Suprapubic skin (tissue), 4 donors: ENCODE measurements at regions not wholly inside any gene's neighbourhood (a gene's known extent, or its start where the extent isn't known, plus 50 kb on each side); places are given as distances from the start of the nearest gene placed in this dataset.

ENCODE experiments used
- DNase-seq, 2 donors: peaks; one replicate each; pipeline ENCODE4 v3.0.0-alpha.2; 2019; ENCODE audit warnings: low spot score in 2 of 2
- H3K27ac ChIP-seq: fragments of 200-600 bp; sonication (generic); one replicate; pipeline ENCODE4 v1.5.1; 2019
- H3K27me3 ChIP-seq: fragments of 200-600 bp; sonication (generic); one replicate; pipeline ENCODE4 v1.5.1; 2019
- H3K36me3 ChIP-seq: fragments of 200-600 bp; sonication (generic); one replicate; pipeline ENCODE4 v1.5.1; 2019
- H3K4me1 ChIP-seq: fragments of 200-600 bp; sonication (generic); one replicate; pipeline ENCODE4 v1.5.1; 2019
- H3K4me3 ChIP-seq: fragments of 200-600 bp; sonication (generic); one replicate; pipeline ENCODE4 v1.5.1; 2019; ENCODE audit warnings: mild to moderate bottlenecking
- H3K9me3 ChIP-seq: fragments of 200-600 bp; sonication (generic); one replicate; pipeline ENCODE4 v1.5.1; 2019
- CTCF ChIP-seq, 2 donors: fragments of 200-600 bp in 1 of 2; fragments of 450-650 bp in 1 of 2; sonication (generic) in 1 of 2; IDR thresholded peaks; one replicate each; pipeline ENCODE4 v1.5.1; 2016 to 2019; ENCODE audit warnings: antibody characterized with exemption in 2 of 2, mild to moderate bottlenecking in 1 of 2, moderate library complexity in 1 of 2
- EP300 ChIP-seq: sonication (generic); formaldehyde crosslinking; IDR thresholded peaks from one replicate; pipeline ENCODE4 v1.6.1; 2017; ENCODE audit warnings: antibody characterized with exemption
- POLR2A ChIP-seq, 2 donors: fragments of 450-650 bp; IDR thresholded peaks; one replicate each; pipeline ENCODE4 v1.6.1; 2017; ENCODE audit warnings: antibody characterized with exemption in 2 of 2, mild to moderate bottlenecking in 2 of 2, moderate library complexity in 2 of 2
- POLR2AphosphoS5 ChIP-seq, 3 donors: sonication (generic); formaldehyde crosslinking; IDR thresholded peaks; one replicate each; pipeline ENCODE4 v1.6.1; 2017; ENCODE audit warnings: antibody characterized with exemption in 3 of 3
- WGBS: methylation state at CpG from one replicate; pipeline ENCODE4 v1.1.5; 2018; 5-methylcytosine and 5-hydroxymethylcytosine counted together

GRCh38 chr16:64880006-64880405, 241.9 kb downstream of the CDH11 start:
- no peaks in the 10 kb centered on the region for H3K36me3 ChIP-seq
- H3K27me3 ChIP-seq = no peaks in the 10 kb centered on the region
- H3K4me3 ChIP-seq = no peak overlapping the region
- no peak for DNase-seq
- H3K27ac ChIP-seq = no peak overlapping the region
- H3K9me3 ChIP-seq = no peaks in the 10 kb centered on the region
- WGBS = 79% methylated on average over 3 of the region's 3 CpGs
- no peaks in the 10 kb centered on the region for H3K4me1 ChIP-seq
- no peak for TF ChIP-seq POLR2AphosphoS5 (IDR thresholded peaks at IDR 0.05)
- TF ChIP-seq POLR2A (IDR thresholded peaks at IDR 0.05) = no peak

- DNase-seq = no peak
- Histone ChIP-seq H3K4me3 (no peak overlapping the region), H3K36me3 (no peaks in the 10 kb centered on the region), H3K4me1 (no peaks in the 10 kb centered on the region), H3K27ac (no peak overlapping the region), H3K27me3 (no peaks in the 10 kb centered on the region), H3K9me3 (no peaks in the 10 kb centered on the region)
- no peak for TF ChIP-seq POLR2A (IDR thresholded peaks at IDR 0.05)
- no peak for TF ChIP-seq EP300
- TF ChIP-seq POLR2AphosphoS5 (IDR thresholded peaks at IDR 0.05) = no peak
- no peak for TF ChIP-seq CTCF (IDR thresholded peaks at IDR 0.05)
- WGBS = 79% methylated on average over 4 of the region's 4 CpGs
Measured at GRCh38 chr16:64878940-64879339, 242.9 kb downstream of the CDH11 start.

- Histone ChIP-seq H3K27me3 (no peaks in the 10 kb centered on the region), H3K4me3 (no peak overlapping the region), H3K27ac (no peak overlapping the region), H3K9me3 (no peaks in the 10 kb centered on the region), H3K36me3 (no peaks in the 10 kb centered on the region), H3K4me1 (no peaks in the 10 kb centered on the region)
- TF ChIP-seq CTCF (IDR thresholded peaks at IDR 0.05) (no peak), POLR2A (IDR thresholded peaks at IDR 0.05) (no peak), POLR2AphosphoS5 (IDR thresholded peaks at IDR 0.05) (no peak), EP300 (no peak)
- 89% methylated on average over 2 of the region's 2 CpGs for WGBS
- DNase-seq = no peak
Measured at GRCh38 chr16:64872101-64872500, 249.8 kb downstream of the CDH11 start.

- 75% methylated on average over 3 of the region's 3 CpGs for WGBS
- no peak for DNase-seq
- no peaks in the 10 kb centered on the region for H3K4me1 ChIP-seq
- H3K27ac ChIP-seq = no peak overlapping the region
- no peak for TF ChIP-seq EP300
- no peak for TF ChIP-seq CTCF (IDR thresholded peaks at IDR 0.05)
- no peak for TF ChIP-seq POLR2AphosphoS5 (IDR thresholded peaks at IDR 0.05)
- no peak for TF ChIP-seq POLR2A (IDR thresholded peaks at IDR 0.05)
- H3K4me3 ChIP-seq = no peak overlapping the region
- H3K27me3 ChIP-seq = no peaks in the 10 kb centered on the region
- H3K36me3 ChIP-seq = no peaks in the 10 kb centered on the region
- no peaks in the 10 kb centered on the region for H3K9me3 ChIP-seq
Measured at GRCh38 chr16:64870859-64871258, 251.0 kb downstream of the CDH11 start.

GRCh38 chr16:64869781-64870180, 252.1 kb downstream of the CDH11 start:
- Histone ChIP-seq H3K4me3 (no peak overlapping the region), H3K27me3 (no peaks in the 10 kb centered on the region), H3K27ac (no peak overlapping the region), H3K4me1 (no peaks in the 10 kb centered on the region), H3K36me3 (no peaks in the 10 kb centered on the region), H3K9me3 (no peaks in the 10 kb centered on the region)
- DNase-seq = no peak
- 84% methylated on average over 5 of the region's 5 CpGs for WGBS
- TF ChIP-seq POLR2A (IDR thresholded peaks at IDR 0.05) = no peak
- TF ChIP-seq CTCF (IDR thresholded peaks at IDR 0.05) = no peak
- TF ChIP-seq EP300 = no peak
- TF ChIP-seq POLR2AphosphoS5 (IDR thresholded peaks at IDR 0.05) = no peak

GRCh38 chr16:64866021-64866420, 255.8 kb downstream of the CDH11 start:
- Histone ChIP-seq H3K4me1 (no peaks in the 10 kb centered on the region), H3K36me3 (no peaks in the 10 kb centered on the region), H3K4me3 (no peak overlapping the region), H3K9me3 (no peaks in the 10 kb centered on the region), H3K27me3 (no peaks in the 10 kb centered on the region), H3K27ac (no peak overlapping the region)
- DNase-seq = no peak
- TF ChIP-seq POLR2A (IDR thresholded peaks at IDR 0.05) (no peak), CTCF (IDR thresholded peaks at IDR 0.05) (no peak), EP300 (no peak), POLR2AphosphoS5 (IDR thresholded peaks at IDR 0.05) (no peak)
- WGBS = 78% methylated on average over 2 of the region's 2 CpGs
